RKO (cell line): ENCODE measurements at regions not wholly inside any gene's neighbourhood (a gene's known extent, or its start where the extent isn't known, plus 50 kb on each side); places are given as distances from the start of the nearest gene placed in this dataset.
"Not testable (repeated sequence)": the region's sequence is repeated elsewhere in the genome, so short reads cannot be mapped to it uniquely, and the experiment has no call there.

ENCODE experiments used
- DNase-seq: peaks from one replicate; pipeline ENCODE4 v3.0.0-alpha.2; 2016; ENCODE audit warnings: low spot score

- no peak for DNase-seq
These were observed 124.0 kb upstream of the ZCCHC13 start for GRCh38 chrX:74179990-74180389.

DNA sequence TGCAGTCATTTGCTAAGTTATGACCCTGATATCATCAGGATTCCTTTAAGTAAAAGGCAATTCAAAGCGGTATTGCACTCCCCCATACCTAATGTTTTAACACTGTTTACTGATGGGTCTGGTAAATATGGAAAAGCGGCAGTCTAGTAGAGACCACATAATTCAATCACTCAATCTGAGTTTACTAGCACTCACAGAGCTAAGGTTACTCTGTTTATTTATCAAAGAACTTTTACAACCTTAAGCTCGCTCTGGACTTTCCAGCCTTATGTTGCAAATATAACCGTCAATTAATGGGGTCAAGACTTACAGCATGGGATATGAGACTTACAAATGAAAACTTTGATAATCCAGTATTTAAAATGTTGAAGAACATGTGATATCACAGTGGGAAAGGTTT lies 124.5 kb upstream of the ZCCHC13 start:
- no peak for DNase-seq

- peak; percentile 4 for DNase-seq
These were observed 124.9 kb upstream of the ZCCHC13 start for GRCh38 chrX:74179071-74179470.

GRCh38 chrX:74178536-74178935 lies 125.4 kb upstream of the ZCCHC13 start:
- no peak for DNase-seq

GRCh38 chrX:74171465-74171864 lies 132.5 kb upstream of the ZCCHC13 start:
- no peak for DNase-seq

GRCh38 chrX:74162199-74162598 lies 141.8 kb upstream of the ZCCHC13 start:
- DNase-seq, result no peak

DNA sequence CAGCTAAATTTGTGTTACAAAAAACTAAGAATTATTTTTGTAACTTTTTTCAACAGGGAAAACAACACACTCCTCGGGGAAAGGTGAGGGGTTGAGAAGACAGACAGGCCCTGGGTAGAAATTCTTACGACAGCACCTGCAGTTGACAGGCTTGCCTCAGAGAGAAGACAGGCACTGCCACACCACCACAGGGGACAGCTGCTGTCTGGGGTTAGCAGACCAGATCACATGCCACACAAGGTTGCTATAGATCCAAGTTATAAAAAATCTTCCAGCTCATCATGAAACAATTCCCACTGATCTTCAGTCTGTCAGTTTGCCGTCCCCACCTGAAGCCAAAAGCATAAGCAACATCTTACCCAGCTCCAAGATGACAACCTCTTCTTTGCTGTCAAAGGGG lies 143.2 kb upstream of the ZCCHC13 start:
- no peak for DNase-seq

DNA sequence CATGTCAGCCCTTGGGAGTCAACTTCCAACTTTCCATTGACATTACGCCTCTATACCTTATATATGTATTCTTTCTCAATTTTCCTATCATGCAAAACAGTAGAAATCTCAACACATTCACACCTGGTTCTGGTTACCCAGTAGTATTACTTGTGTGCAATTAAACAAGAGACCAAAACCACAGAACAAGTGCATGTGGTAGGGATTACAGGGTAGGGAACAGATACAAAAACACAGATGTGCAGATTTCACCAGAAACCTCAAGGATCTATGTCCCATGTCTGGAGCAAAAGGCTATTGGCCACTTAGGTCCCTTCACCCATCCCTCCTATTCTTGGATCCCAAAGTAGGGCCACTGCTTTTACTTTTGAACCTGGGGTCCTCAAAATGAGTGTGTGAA lies 143.6 kb upstream of the ZCCHC13 start:
- DNase-seq, result no peak

GRCh38 chrX:74147439-74147838 lies 156.5 kb upstream of the ZCCHC13 start:
- no peak for DNase-seq

DNA sequence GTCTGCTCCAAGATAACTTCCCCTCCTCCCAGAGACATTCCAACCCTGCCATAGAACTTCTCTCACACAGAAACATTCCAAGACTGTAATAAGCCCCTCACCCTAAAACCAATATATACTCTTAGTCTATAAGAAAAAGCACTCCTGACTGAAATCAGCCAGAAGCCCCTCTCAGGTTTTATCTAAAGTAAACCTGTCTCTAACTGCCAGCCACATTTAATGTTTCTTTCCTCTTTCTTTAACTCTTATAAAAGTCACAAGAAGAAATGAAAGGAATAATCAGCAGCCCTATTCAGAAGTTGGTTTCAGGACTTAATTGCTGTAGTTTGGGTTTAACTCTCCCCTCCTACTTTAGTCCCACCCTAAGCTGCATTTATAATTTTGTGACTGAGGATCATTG lies 165.0 kb upstream of the ZCCHC13 start:
- no peak for DNase-seq

DNA sequence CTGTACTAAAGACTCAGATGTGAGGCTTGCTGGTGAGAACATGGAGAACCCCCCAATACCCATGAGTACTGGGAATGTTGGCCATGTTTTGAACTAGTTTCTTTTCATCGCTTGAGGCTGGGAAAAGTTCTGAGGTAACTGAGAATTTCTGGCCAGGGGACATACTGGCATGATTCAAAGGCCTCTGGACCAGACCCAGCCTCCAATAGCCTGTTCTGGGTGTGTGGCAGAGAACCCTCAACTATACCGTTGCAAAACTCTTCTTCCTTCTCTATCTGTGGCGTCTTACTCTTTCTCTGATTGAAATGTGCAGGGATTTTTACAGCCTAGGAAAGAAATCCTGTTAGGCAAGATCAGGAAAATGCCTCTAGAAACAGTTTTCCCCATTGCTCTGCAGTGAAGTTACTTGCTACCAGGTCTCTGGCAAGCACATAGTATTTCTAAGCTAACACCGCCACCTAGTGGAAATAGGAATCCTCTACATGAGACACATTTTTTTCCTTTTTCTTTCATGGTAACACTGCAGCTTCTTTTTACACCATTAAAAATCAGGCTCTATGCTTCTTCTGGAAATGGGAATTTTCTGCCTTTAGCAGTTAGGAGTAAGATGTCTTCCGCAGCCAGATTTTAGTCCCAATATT lies 170.7 kb upstream of the ZCCHC13 start:
- peak; percentile 80 for DNase-seq

DNA sequence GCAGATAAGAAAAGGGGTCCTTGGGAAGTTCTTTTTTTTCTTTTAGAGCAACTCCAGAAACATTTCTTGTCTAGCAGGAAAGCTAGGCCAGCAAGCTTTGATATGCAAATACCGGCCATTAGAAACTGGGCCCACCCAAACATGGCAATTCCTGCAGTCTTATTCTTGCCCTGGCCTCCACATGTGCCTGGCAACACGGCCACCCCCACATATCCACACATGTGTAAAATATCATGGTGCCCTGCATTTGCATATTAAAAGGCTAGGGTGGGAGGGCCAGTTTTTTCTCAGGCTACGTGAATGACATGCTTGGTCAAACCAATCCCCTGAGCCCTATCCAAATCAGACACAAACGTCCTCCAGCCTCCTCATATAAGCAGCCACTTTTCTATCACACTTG lies 171.7 kb upstream of the ZCCHC13 start:
- no peak for DNase-seq

DNA sequence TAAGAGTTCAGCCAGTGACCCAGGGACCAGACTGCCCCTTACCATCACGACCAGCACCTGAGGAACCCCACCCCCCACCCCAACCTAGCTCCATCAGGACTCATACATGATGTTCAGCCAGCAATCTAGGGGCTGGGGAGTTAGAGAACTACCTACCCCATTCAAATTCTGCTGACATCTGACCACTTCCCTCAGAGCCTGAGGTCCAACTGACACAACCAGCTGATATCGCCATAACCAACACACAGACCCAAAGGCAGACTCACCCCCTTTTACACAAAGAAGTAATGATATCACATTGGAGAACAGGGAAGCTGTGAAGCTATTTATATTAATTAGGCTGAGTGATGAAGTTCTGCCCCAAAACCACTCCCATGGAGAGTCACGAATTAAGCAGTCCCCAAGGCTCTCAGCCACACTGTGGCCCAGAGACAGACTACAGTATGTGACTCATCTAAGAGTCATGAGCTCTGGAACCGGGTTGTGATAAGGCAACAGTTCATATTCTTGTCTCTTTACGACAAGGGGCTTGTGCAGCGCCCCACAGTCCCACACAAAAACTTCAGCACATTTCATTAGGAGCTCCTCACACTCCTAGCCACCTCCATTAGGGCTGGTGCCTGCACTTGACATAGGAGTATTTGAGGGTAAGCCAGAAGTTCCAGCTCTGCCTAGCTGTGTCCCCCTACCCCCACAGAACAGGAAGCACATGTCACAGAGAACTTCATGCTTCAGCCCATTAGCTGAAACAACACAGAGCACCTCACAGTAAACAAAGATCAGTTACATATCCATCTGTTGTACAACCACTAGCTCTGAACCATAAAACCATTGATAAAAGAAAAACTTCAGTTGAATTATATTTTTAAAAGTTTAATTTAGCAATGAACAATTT lies 184.7 kb upstream of the ZCCHC13 start:
- peak; percentile 60 for DNase-seq

- no peak for DNase-seq
These were observed 185.7 kb upstream of the ZCCHC13 start for GRCh38 chrX:74117962-74118902.

- DNase-seq, result no peak
These were observed 192.7 kb upstream of the ZCCHC13 start for GRCh38 chrX:74111245-74111644.

DNA sequence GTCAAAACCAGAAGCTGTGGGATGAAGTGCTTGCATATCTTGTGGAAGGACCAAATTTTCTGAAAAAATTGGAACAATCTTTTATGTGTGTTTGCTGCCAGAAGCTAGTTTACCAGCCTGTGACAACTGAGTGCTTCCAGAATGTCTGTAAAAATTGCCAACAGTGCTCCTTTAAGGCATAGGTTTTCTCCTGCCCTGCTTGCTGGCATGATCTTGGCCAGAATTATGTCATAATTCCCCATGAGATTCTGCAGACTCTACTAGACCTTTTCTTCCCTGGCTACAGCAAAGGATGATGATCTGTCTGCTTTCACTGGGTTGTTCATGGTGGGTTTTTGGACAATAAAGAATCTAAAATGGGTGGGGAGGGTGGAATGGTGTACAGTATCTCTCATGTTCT lies 196.3 kb upstream of the ZCCHC13 start:
- DNase-seq, result no peak

- no peak for DNase-seq
These were observed 199.5 kb upstream of the ZCCHC13 start for GRCh38 chrX:74104356-74105015.

- DNase-seq, result not testable (repeated sequence)
These were observed 205.6 kb upstream of the ZCCHC13 start for GRCh38 chrX:74098407-74098806.

GRCh38 chrX:74090049-74090448 lies 213.9 kb upstream of the ZCCHC13 start:
- no peak for DNase-seq

- DNase-seq, result no peak
These were observed 218.2 kb upstream of the ZCCHC13 start for GRCh38 chrX:74085642-74086236.

DNA sequence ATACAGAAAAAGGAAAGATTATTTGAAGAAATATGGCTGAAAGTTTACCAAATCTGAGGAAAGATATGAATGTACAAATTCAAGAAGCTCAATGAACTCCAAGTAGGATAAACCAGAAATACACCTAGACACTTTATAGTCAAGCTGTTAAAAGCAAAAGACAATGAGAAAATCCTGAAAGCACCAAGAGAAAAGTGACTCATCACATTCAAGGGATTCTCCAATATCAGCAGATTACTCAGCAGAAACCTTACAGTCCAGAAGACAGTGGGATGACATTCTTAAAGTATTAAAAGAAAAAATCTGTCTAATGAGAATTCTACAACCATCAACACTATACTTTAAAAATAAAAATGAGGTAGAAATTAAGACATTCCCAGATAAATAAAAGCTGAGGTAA lies 223.8 kb upstream of the ZCCHC13 start:
- no peak for DNase-seq
